Suprapubic skin (tissue), 4 donors: ENCODE measurements at regions not wholly inside any gene's neighbourhood (a gene's known extent, or its start where the extent isn't known, plus 50 kb on each side); places are given as distances from the start of the nearest gene placed in this dataset.

Source experiments
- DNase-seq, 2 donors: peaks; one replicate each; pipeline ENCODE4 v3.0.0-alpha.2; 2019; ENCODE audit warnings: low spot score in 2 of 2
- H3K27ac ChIP-seq: fragments of 200-600 bp; sonication (generic); one replicate; pipeline ENCODE4 v1.5.1; 2019
- H3K27me3 ChIP-seq: fragments of 200-600 bp; sonication (generic); one replicate; pipeline ENCODE4 v1.5.1; 2019
- H3K36me3 ChIP-seq: fragments of 200-600 bp; sonication (generic); one replicate; pipeline ENCODE4 v1.5.1; 2019
- H3K4me1 ChIP-seq: fragments of 200-600 bp; sonication (generic); one replicate; pipeline ENCODE4 v1.5.1; 2019
- H3K4me3 ChIP-seq: fragments of 200-600 bp; sonication (generic); one replicate; pipeline ENCODE4 v1.5.1; 2019; ENCODE audit warnings: mild to moderate bottlenecking
- H3K9me3 ChIP-seq: fragments of 200-600 bp; sonication (generic); one replicate; pipeline ENCODE4 v1.5.1; 2019
- CTCF ChIP-seq, 2 donors: fragments of 200-600 bp in 1 of 2; fragments of 450-650 bp in 1 of 2; sonication (generic) in 1 of 2; IDR thresholded peaks; one replicate each; pipeline ENCODE4 v1.5.1; 2016 to 2019; ENCODE audit warnings: antibody characterized with exemption in 2 of 2, mild to moderate bottlenecking in 1 of 2, moderate library complexity in 1 of 2
- EP300 ChIP-seq: sonication (generic); formaldehyde crosslinking; IDR thresholded peaks from one replicate; pipeline ENCODE4 v1.6.1; 2017; ENCODE audit warnings: antibody characterized with exemption
- POLR2A ChIP-seq, 2 donors: fragments of 450-650 bp; IDR thresholded peaks; one replicate each; pipeline ENCODE4 v1.6.1; 2017; ENCODE audit warnings: antibody characterized with exemption in 2 of 2, mild to moderate bottlenecking in 2 of 2, moderate library complexity in 2 of 2
- POLR2AphosphoS5 ChIP-seq, 3 donors: sonication (generic); formaldehyde crosslinking; IDR thresholded peaks; one replicate each; pipeline ENCODE4 v1.6.1; 2017; ENCODE audit warnings: antibody characterized with exemption in 3 of 3
- WGBS: methylation state at CpG from one replicate; pipeline ENCODE4 v1.1.5; 2018; 5-methylcytosine and 5-hydroxymethylcytosine counted together

- Histone ChIP-seq H3K4me1 (peaks cover 85% of the 10 kb centered on the region), H3K4me3 (no peak overlapping the region), H3K27ac (peak overlapping the region; percentile 92), H3K27me3 (no peaks in the 10 kb centered on the region), H3K36me3 (no peaks in the 10 kb centered on the region), H3K9me3 (no peaks in the 10 kb centered on the region)
- peak in 1 of 2 donors; percentile 70 for DNase-seq
- 56% methylated on average over 6 of the region's 6 CpGs for WGBS
- TF ChIP-seq EP300 (no peak), POLR2AphosphoS5 (IDR thresholded peaks at IDR 0.05) (no peak), CTCF (IDR thresholded peaks at IDR 0.05) (no peak), POLR2A (IDR thresholded peaks at IDR 0.05) (no peak)
Observed at GRCh38 chr13:48156466-48156865, 61.6 kb upstream of the MED4 start.

DNA sequence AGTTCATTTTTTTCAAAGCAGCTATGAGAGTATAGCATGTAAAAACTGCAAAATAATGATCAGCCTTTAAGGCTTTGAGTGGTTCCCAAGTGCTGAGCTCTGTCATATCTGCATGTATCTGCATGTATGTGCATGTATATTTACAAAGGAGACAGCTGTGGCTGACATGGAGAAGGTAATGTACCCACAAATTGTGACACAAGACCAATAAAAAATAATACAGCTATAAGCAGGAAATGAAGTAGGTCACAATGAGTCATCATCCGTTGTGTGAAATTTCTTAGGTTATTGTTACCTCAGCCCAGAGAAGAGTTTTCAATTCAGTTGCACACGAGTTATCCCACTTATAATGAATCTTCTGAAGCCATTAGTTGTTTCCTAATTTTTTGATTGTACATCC is 60.9 kb upstream of the MED4 start:
- H3K9me3 ChIP-seq = no peaks in the 10 kb centered on the region
- no peak for TF ChIP-seq EP300
- no peak for TF ChIP-seq POLR2A (IDR thresholded peaks at IDR 0.05)
- no peak for TF ChIP-seq CTCF (IDR thresholded peaks at IDR 0.05)
- TF ChIP-seq POLR2AphosphoS5 (IDR thresholded peaks at IDR 0.05) = peak in 1 of 3 donors; percentile 54
- DNase-seq = no peak
- H3K4me3 ChIP-seq = no peak overlapping the region
- WGBS = 32% methylated on average over 2 of the region's 2 CpGs
- H3K4me1 ChIP-seq = peaks cover 79% of the 10 kb centered on the region
- peak overlapping the region; percentile 92 for H3K27ac ChIP-seq
- no peaks in the 10 kb centered on the region for H3K27me3 ChIP-seq
- H3K36me3 ChIP-seq = no peaks in the 10 kb centered on the region

- TF ChIP-seq EP300 = no peak
- TF ChIP-seq CTCF (IDR thresholded peaks at IDR 0.05) = no peak
- TF ChIP-seq POLR2A (IDR thresholded peaks at IDR 0.05) = no peak
- TF ChIP-seq POLR2AphosphoS5 (IDR thresholded peaks at IDR 0.05) = no peak
- no peak for DNase-seq
- Histone ChIP-seq H3K9me3 (no peaks in the 10 kb centered on the region), H3K36me3 (no peaks in the 10 kb centered on the region), H3K27me3 (no peaks in the 10 kb centered on the region), H3K4me1 (peaks cover 67% of the 10 kb centered on the region), H3K27ac (peak overlapping the region; percentile 92), H3K4me3 (no peak overlapping the region)
- WGBS = 93% methylated on average over 6 of the region's 6 CpGs
Observed at GRCh38 chr13:48154671-48155070, 59.8 kb upstream of the MED4 start.

GRCh38 chr13:48153186-48153585 is 58.3 kb upstream of the MED4 start:
- Histone ChIP-seq H3K4me3 (no peak overlapping the region), H3K4me1 (peaks cover 52% of the 10 kb centered on the region), H3K27ac (no peak overlapping the region)

More at GRCh38 chr13:48153186-48153585, 58.3 kb upstream of the MED4 start:
- Histone ChIP-seq H3K27me3 (no peaks in the 10 kb centered on the region), H3K9me3 (no peaks in the 10 kb centered on the region), H3K36me3 (no peaks in the 10 kb centered on the region)
- WGBS = 87% methylated on average over 3 of the region's 3 CpGs
- TF ChIP-seq EP300 = no peak
- TF ChIP-seq POLR2AphosphoS5 (IDR thresholded peaks at IDR 0.05) = no peak
- TF ChIP-seq POLR2A (IDR thresholded peaks at IDR 0.05) = no peak
- no peak for TF ChIP-seq CTCF (IDR thresholded peaks at IDR 0.05)
- DNase-seq = no peak
